HG02840 (cell line): ENCODE measurements at regions not wholly inside any gene's neighbourhood (a gene's known extent, or its start where the extent isn't known, plus 50 kb on each side); places are given as distances from the start of the nearest gene placed in this dataset.

Source experiments
- ATAC-seq: cut with Tn5 transposase; IDR thresholded peaks from one replicate; pipeline ENCODE4 v1.9.1; 2021; ENCODE audit warnings: mild to moderate bottlenecking, moderate library complexity, moderate number of reproducible peaks; ENCODE audit not compliant: unreplicated experiment, low FRiP score

- ATAC-seq: no peak
Measured at GRCh38 chr10:128926711-128927110, 540.3 kb upstream of the MGMT start.

DNA sequence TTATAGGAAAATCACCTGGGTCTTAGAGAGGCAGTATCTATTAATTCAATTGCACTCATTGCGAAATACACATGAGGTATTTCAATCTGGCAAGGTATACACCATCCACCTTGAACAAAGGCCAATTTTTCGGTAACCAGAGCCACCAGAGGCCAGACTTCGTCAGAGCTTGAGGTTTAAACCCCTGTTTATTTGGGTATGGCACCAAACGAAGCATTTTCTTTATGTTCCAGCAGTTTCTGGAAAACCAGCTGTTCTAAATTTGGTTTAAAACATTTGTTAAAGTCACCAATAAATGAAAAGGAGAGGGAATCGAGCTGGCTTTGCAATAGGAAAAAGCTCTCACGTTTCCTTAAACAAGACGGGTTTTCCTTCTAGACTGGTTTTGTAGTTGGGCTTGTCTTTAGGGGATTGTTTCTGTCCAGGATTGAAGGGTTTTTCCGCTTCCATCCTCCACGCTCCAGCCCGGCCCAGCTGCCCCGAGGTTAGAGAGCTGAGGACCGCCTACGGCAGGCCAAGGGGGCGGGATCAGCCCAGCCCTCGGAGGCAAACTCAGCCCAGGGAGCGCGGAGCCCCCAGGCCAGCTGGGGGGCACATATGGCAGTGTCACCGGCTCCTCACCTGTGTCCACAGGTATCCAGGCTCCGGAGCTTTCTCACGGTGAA is 539.4 kb upstream of the MGMT start:
- no peak for ATAC-seq

- ATAC-seq: no peak
Measured at GRCh38 chr10:128928231-128928836, 538.7 kb upstream of the MGMT start.

DNA sequence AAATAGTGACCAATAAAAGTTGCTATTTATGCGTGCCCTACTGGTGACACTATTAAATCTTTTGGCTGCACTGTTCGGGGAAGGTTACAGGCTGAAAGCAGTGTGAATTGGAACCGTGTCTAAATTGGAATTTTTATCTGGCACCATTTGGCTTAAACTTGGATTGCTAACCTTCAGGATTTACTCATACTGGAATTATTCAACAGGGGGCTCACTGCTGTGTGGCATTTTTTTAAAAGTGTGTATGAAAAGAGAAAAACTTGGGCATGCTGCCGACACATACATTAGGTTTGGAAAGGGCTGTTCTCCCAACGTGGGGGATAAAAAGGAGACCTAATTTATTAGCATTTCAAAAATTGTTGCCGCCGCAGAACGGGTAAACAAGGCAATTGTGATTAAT is 537.9 kb upstream of the MGMT start:
- ATAC-seq: no peak

DNA sequence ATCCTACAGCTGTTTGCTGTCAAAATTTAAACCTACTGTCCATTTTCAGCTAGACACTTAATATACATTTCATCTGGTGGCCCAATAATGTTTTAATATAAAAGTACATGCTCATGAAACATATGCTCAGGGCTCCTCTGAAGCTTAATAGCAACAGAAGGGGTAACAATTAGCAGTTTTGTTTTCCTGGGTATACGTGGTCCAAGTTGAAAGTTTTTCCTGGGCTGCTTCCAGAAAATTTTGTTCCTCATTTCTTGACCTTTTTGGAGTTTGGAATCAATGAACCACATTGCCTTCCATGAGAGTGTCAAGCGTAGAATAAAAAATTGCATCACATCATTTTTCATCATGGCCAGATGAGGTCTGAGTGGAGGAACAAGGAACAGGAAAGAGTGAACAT is 537.3 kb upstream of the MGMT start:
- ATAC-seq: no peak

DNA sequence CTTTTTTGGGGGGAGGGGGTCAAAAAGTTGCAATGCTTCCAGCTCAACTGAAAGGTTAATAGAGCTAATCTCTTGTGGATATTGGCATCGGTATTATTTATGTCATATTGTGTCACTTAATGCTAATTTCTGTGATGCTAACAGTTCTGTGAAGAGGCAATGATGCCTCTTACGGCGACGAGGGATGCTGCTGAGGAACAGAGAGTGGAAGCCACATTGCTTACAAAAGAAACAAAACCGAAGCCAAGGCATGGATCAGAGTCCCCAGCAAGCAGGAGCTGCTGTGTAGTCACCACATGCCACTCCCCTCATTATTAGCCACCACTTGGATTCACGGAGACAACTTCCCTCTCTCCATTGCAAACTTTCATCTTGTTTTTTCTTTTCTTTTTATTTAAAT is 536.5 kb upstream of the MGMT start:
- no peak for ATAC-seq

GRCh38 chr10:128932071-128932820 is 534.8 kb upstream of the MGMT start:
- no peak for ATAC-seq

GRCh38 chr10:128934492-128934891 is 532.5 kb upstream of the MGMT start:
- no peak for ATAC-seq

- no peak for ATAC-seq
Measured at GRCh38 chr10:128936392-128936791, 530.6 kb upstream of the MGMT start.

DNA sequence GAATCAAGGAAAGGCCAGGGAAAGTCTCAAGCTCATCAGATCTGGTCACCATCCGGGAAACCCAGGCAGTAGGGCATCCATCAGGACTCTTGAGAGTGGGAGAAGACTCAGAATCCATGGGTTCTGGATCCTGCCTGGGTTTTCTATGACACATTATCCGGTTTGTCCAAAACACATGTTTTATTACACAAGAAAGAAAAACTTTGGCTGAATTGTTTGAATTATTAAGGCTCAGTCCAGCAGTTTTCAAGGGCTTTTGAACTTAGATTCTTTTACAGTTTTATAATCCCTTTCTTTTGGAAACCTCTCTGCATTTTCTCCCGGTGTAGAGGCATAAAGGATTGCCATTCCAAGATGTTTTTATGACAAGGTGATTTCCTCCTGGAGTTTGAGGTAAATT is 528.5 kb upstream of the MGMT start:
- ATAC-seq: no peak

DNA sequence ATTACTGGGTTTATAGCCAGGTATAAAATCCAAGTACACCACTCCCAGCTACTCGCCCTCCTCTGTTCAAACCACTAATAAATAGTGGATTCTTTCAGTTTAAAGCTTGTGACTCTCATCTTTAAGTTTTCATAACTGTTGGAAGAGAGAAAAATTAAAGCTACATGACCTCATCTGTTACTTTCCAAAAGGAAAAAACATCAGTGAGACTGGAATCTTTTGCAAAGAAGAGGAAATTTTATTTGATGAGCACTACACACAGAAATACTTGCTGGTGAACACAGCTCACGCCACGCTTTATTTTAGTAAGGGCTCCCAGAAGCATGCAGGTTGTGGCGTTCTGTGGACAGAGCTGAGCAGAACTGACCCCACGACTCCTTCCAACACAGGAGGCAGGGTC is 527.0 kb upstream of the MGMT start:
- ATAC-seq: no peak

DNA sequence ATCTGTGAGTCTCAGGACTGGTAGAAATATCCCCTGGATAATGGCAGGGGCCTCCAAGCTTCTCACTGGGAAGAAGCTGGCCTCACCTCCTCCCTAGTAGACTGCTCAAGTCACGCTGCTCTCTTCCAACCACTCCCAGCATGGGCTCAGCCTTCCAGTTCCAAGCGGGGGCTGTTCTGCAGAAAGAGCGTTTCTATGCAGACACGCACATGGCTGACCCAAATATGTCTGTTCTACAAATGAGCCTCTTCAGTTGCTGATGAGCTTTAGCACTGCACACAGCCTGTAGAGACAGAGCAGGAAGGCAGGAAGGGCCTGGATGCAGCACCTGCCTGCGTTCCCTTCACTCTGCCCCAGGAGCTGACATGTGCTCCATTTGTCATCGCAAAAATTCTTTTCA is 523.9 kb upstream of the MGMT start:
- no peak for ATAC-seq

GRCh38 chr10:128945398-128945797 is 521.6 kb upstream of the MGMT start:
- no peak for ATAC-seq

DNA sequence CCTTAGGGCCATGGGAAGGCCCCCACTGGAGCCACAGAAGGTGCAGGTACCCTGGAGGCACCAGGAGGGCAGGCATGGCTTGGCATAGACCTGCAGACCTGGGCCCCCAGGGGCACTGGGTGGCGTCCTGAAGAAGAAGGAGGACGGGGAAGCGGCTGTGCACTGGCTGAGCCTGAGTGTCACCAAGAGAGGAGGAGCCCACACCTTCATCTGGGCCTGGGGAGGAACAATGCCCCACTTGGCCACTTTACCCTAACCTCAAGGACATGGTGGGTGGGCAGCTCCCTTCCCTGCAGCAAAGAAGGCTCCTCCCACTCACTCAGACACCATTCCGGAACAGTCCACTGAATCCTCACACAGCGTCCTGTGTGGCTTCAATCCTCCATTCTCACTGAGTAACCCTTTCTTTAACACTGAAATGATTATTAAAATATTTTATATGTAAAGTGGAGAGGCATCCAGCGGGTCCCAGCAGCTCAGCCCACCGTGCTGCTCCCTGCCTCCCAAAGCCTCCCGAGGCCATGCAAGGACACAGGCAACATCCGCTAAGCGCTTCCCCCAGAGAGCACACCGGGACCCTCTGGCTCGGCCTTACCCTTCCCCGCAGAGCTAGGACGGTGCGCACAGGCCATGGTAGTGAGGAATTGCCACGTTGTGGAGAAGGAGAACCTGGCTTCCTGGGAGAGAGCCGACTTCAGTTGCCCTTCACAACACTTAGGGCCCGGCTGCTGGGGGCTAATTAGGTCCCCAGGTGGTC is 516.7 kb upstream of the MGMT start:
- ATAC-seq: no peak

DNA sequence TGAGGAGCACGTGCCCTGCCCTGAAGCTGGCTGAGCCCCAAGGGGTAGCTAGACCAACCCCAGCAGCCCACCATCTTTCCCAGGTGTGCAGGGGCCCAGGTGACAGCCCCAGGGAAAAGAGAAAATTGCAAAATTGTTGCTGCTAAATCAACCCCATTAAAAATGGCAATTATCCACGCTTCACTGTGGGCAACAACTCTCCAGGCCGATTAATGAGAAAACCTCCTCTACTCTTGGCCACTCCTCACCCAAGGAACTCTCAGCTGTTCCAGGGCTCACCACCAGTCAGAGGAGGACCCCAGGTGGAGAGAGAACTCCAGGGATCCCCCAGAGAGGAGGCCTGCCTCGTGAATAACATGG is 516.1 kb upstream of the MGMT start:
- no peak for ATAC-seq

DNA sequence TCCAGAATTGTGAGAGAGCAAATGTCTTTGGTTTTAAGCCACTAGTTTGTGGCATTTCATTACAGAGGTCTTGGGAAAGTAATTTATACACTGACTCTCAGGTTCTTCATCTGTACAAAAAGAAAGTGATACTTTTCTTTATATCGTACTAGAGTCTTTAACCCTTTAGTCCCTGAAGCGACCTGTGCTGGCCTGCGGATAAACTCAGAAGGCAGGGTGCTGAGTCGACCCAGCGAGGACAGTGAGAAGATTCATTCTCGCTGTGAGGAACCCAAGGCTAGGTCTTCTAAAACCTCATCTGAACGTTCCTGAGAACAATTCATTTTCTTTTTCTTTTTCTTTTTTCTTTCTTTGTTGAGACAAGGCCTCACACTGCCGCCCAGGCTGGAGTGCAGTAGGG is 514.2 kb upstream of the MGMT start:
- no peak for ATAC-seq

DNA sequence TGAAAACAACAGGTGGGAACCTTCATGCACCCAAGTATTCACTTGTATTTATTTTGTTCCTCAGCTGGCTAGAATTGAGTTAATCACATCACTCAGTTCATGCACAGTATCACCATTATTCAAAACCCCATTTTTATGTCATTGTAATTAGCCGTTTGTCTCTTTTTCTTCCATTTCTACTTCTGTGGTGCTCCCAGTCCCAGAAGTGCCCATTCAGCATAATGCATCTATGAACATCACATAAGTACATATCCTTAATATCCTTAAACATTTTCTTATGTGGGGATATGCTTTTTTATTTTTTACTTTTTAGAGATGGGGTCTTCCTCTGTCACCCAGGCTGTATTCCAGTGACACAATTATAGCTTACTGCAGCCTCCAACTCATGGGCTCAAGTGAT is 510.9 kb upstream of the MGMT start:
- ATAC-seq: no peak

GRCh38 chr10:128957221-128957620 is 509.8 kb upstream of the MGMT start:
- no peak for ATAC-seq

DNA sequence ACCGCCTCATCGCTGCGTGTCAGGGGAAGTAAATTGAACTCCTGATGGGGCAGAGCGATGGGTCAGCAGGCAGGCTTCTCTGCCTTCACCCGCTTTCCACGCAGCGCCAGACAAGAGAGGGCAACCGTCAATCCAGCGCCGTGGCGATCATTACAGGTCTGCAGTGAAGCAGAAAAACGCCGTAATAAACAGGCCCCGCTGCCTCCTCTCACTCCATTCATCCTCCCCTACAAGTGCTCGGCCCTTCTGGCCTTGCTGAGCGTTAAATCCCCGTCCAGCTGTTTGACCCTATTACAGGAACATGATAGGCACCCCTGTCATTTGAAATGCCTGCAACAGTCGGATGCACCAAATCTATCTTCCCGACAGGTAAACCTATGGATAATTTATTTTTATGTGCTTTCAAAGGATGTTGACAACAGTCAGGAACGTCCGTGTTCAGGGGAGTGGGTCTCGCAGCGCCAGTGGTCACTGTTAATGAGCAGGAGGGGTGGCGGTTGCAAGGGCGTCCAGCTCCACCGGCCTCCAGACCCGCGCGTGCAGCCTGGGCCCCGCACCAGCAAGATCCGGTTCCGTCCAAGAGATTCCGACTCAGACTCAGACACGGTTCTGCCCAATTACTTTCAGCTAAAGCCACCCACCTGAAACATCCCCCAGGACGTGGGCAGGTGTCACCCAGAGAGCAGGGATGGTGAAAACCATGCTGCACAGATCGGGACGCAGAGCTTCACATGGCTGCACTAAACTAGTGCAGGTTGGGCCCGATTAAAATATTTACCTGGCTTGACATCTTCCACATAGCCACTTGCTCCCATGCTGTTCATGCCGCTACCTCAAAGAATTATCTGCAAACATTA is 508.0 kb upstream of the MGMT start:
- ATAC-seq: no peak

DNA sequence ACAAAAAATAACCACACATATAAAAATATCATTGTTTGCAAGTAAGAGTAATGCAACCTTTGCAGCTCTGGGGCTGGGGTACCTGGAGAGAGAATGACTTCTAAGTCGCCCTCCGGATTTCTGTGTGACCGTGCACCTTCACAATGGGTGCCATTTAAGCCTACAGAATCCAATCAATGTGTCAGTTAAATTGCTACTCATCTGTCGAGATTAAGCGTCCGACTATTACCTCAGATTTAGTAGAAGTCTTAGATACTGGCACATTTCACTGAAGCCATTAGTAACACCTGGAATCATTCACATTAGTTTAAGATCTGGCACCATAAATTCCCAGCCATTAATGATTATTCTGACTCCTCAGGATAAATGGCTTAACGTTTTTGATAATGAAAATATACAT is 507.3 kb upstream of the MGMT start:
- no peak for ATAC-seq
